ENCODE measurements at regions not wholly inside any gene's neighbourhood (a gene's known extent, or its start where the extent isn't known, plus 50 kb on each side); places are given as distances from the start of the nearest gene placed in this dataset.
"Not testable (repeated sequence)": the region's sequence is repeated elsewhere in the genome, so short reads cannot be mapped to it uniquely, and the experiment has no call there.

- CTCF ChIA-PET = interaction anchor here (0.9 to 1.3 kb wide), 2 partner anchors 225 to 776 kb away, joined by 3 read pairs; no protein-coding TSS in a partner anchor
- POLR2A ChIA-PET = no interaction called here
- H3K4me3 ChIP-seq (ENCODE audit: low read depth, low read length) = no peak overlapping the region
- DNase-seq (ENCODE audit: low read depth, low spot score) = no peak
- TF ChIP-seq CTCF (IDR thresholded peaks at IDR 0.05; ENCODE audit: insufficient read depth, low read length, missing control alignments) = no peak
Measured at GRCh38 chr12:46900734-46901463, 75.1 kb upstream of the SLC38A4 start.

GRCh38 chr12:46901464-46902205 lies 75.8 kb upstream of the SLC38A4 start:
- CTCF ChIA-PET = no interaction called here
- POLR2A ChIA-PET = no interaction called here
- DNase-seq (ENCODE audit: low read depth, low spot score) = no peak
- H3K4me3 ChIP-seq (ENCODE audit: low read depth, low read length) = no peak overlapping the region
- no peak for TF ChIP-seq CTCF (IDR thresholded peaks at IDR 0.05; ENCODE audit: insufficient read depth, low read length, missing control alignments)

- no peak overlapping the region for H3K4me3 ChIP-seq (ENCODE audit: low read depth, low read length)
- DNase-seq (ENCODE audit: low read depth, low spot score) = no peak
- TF ChIP-seq CTCF (IDR thresholded peaks at IDR 0.05; ENCODE audit: insufficient read depth, low read length, missing control alignments) = no peak
- ChIA-PET CTCF (interaction anchor here (0.9 to 1.5 kb wide), 3 partner anchors 17 to 118 kb away, joined by 3 to 4 read pairs (median 3); no protein-coding TSS in a partner anchor), POLR2A (no interaction called here)
Measured at GRCh38 chr12:46903058-46903457, 77.3 kb upstream of the SLC38A4 start.

- no peak for TF ChIP-seq CTCF (IDR thresholded peaks at IDR 0.05; ENCODE audit: insufficient read depth, low read length, missing control alignments)
- ChIA-PET CTCF (interaction anchor here (1.5 kb wide), 1 partner anchor 79 kb away, joined by 3 read pairs; no protein-coding TSS in a partner anchor), POLR2A (interaction anchor here (0.6 to 1.6 kb wide), 2 partner anchors 11 to 638 kb away, joined by 3 read pairs; no protein-coding TSS in a partner anchor)
- H3K4me3 ChIP-seq (ENCODE audit: low read depth, low read length) = no peak overlapping the region
- peak; percentile 34 for DNase-seq (ENCODE audit: low read depth, low spot score)
Measured at GRCh38 chr12:46904406-46905238, 78.8 kb upstream of the SLC38A4 start.

GRCh38 chr12:46905239-46905627 lies 79.4 kb upstream of the SLC38A4 start:
- H3K4me3 ChIP-seq (ENCODE audit: low read depth, low read length); CTCF ChIA-PET: not testable (repeated sequence)
- DNase-seq (ENCODE audit: low read depth, low spot score) = peak; percentile 67
- POLR2A ChIA-PET = interaction anchor here (1.6 kb wide), 1 partner anchor 11 kb away, joined by 3 read pairs; no protein-coding TSS in a partner anchor

- no peak overlapping the region for H3K4me3 ChIP-seq (ENCODE audit: low read depth, low read length)
- ChIA-PET POLR2A (interaction anchor here (1.3 kb wide), 1 partner anchor 21 kb away, joined by 3 read pairs; no protein-coding TSS in a partner anchor), CTCF (no interaction called here)
- no peak for DNase-seq (ENCODE audit: low read depth, low spot score)
- TF ChIP-seq CTCF (IDR thresholded peaks at IDR 0.05; ENCODE audit: insufficient read depth, low read length, missing control alignments) = no peak
Measured at GRCh38 chr12:46907791-46908190, 82.0 kb upstream of the SLC38A4 start.

All from AG04449 (cell line).